ENCODE measurements at regions not wholly inside any gene's neighbourhood (a gene's known extent, or its start where the extent isn't known, plus 50 kb on each side); places are given as distances from the start of the nearest gene placed in this dataset.

- no peak for TF ChIP-seq CTCF (conservative IDR thresholded peaks at IDR 0.05 in 1 of 2, IDR thresholded peaks at IDR 0.05 in 1 of 2; ENCODE audit: extremely low read depth in 1 of 2, insufficient read depth in 1 of 2, low read depth in 1 of 2, low read length in 2 of 2)
- TF ChIP-seq EZH2 (IDR thresholded peaks at IDR 0.05; ENCODE audit: borderline replicate concordance, low read length) = no peak
Measured at GRCh38 chr2:172177581-172177980, 74.9 kb upstream of the DLX2 start.
